GM19240 (cell line): ENCODE measurements at regions not wholly inside any gene's neighbourhood (a gene's known extent, or its start where the extent isn't known, plus 50 kb on each side); places are given as distances from the start of the nearest gene placed in this dataset.
"Not testable (repeated sequence)": the region's sequence is repeated elsewhere in the genome, so short reads cannot be mapped to it uniquely, and the experiment has no call there.

Experiments used
- DNase-seq: peaks from one replicate; pipeline ENCODE4 v3.0.0; 2011; ENCODE audit warnings: low spot score; ENCODE audit not compliant: insufficient read length

DNA sequence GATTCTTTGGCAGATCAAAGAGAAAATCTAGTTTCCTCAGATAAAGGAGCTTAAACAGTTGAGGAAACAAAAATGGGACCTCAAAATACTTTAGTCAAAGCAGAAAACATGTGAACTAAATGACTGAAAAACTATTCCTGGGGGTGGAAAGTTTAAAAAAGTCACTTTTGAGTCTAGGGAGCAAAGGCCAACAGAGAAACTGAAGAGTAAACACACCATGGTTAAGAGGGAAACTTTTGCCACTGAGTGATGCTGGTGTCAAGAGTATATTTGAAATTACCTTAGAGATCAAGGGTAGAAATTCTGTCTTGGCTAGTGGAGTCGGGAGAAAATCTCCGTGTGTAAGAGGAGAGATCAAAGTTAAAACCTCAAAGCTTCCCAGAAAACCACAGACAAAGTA, 501.2 kb upstream of the ADGRL4 start:
- DNase-seq: no peak

DNA sequence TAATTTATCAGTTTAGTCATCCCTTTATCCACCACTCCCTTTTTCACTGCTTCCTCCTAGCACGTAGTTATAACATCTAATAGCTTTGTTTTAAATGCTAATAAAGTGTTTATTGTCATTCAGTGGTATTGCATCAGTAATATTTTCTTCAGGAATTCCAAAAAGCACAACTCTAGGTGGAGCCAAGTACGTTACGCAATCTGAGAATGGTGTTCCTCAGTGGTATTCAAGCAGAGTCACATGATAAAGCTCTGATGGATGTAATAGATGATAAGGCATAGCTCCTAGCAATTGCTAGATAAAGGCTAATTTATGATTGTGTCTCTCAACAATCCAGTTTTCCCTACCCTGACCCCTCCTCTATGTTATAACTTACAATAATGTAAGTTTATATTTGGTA, 494.6 kb upstream of the ADGRL4 start:
- DNase-seq: no peak

DNA sequence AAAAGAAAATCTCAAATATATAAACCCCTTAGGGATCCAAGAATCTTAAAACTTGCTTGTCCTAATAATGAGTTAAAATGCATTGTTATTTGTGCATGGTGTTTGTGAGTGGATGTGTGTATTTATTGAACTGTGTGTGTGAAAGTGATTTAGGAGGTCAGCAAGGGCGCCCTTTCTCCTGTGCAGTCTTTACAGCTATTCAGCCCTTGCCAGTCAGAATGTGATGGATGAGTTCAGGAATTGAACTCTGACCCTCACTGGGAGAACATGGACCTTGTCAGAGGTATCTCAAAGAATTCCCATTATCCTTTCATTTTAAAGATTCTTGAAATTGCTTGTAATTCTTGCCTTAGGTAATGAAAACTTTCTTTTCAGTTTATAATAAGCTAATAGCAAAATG, 493.0 kb upstream of the ADGRL4 start:
- no peak for DNase-seq

DNA sequence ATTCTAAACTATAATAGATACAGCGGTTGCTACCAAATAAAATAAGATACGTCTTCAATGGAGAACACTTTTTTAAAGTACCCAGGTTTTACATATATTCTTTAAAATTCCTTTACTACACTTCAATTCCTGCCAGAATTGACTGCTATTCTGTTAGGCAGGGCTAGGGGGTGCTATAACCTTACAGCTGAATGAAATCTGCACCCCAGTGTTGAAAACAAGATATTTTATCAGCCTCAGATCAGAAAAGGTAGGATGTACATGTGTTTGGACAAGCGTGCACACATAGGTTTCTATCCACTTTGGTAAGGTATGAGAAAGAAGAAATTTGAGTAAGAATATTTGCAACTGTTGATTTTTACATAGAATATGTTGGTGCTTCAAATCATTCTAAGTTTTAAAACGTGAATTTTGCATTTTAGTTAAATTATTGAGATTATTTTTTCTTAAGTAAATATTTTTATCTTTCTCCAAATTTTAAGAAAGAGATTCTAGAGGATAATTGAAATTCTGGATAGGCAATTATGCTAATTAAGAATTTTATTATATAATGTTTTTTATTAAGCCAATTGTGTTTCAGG, 490.8 kb upstream of the ADGRL4 start:
- DNase-seq: peak; percentile 9

DNA sequence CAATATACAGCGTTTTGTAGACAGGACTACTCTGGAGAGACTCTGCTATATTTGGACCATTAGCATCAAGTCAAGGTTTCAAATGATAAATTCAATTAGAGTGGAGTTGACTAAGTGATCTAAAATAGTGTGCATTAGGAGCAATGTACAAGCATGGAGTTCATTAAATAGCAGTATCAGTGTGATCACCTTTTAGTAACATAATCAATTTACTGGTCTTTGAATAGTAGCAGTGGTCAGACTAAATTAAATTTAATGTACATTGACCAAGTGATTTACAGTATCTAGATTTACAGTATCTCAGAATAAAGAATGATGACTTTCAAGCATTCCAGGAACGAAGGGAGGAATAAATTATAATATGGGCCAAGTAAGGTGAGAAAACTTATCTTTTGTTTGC, 489.6 kb upstream of the ADGRL4 start:
- DNase-seq: no peak

DNA sequence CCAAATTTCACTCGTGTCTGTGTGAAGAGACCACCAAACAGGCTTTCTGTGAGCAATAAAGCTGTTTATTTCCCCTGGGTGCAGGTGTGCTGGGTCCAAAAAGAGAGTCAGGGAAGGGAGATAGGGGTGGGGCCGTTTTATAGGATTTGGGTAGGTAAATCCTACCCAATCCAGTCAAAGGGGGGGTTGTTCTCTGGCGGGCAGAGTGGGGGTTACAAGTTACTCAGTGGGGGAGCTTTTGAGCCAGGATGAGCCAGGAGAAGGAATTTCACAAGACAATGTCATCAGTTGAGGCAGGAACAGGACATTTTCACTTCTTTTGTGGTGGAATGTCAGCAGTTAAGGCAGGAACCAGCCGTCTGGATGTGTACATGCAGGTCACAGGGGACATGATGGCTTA, 487.2 kb upstream of the ADGRL4 start:
- DNase-seq: not testable (repeated sequence)

DNA sequence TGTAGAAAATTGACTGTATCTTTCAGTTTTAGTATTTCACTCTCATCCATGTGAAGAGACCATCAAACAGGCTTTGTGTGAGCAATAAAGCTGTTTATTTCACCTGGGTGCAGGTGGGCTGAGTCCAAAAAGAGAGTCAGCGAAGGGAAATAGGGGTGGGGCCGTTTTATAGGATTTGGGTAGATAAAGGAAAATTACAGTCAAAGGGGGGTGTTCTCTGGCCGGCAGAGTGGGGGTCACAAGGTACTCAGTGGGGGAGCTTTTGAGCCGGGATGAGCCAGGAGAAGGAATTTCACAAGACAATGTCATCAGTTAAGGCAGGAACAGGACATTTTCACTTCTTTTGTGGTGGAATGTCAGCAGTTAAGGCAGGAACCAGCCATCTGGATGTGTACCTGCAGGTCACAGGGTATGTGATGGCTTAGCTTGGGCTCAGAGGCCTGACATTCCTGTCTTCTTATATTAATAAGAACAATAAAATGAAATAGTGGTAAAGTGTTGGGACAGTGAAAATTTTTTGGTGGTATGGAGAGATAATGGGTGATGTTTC, 482.1 kb upstream of the ADGRL4 start:
- DNase-seq: not testable (repeated sequence)

DNA sequence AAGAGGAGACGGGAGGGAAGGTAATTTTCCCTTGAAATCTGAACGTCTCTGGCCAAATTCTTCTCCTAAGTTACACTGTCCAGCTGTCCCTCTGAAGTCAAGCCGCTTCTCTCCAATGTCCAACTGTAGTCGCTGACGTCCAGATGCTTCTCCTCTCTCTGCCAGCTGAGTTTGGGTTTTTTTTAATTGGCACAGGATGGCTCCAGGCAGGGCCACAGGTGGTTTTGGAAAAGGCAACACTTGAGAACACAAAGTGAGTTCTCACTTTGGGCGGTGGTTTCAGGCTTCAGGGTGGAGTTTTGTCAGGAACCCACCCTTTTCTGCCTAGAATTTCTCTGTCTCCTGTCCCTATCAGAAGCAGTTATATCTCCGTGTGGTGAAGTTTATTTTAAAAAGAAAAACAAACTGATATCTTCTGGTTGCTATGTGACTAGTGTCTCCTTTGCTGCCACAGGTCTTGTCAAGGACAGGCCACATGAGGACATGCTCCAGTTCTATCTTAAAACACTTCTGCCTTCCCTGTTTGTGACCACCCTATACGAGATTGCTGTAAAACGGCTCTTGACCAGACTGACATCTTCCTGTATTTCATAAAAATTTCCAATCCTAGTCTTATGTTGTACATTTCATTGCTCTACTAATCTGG, 472.3 kb upstream of the ADGRL4 start:
- DNase-seq: no peak

DNA sequence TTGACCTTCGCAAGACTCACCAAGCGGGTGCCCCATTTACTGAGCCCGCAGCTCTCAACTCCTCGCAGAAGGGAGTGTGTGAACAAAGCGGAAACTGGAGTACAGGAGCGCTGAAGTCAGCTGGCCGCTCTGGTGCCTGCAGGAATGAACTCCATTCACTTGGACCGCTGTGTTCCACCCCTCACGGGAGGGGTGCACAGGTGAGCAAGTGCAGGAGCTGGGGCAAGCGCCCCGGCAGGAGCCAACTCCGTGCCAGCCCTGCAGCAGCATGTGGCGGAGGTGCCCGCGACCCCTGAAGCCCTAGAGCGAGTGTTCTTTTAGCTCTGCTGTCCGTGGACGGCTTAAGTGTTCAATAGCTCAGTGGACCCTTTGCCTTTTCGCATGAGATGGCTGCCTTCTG, 471.6 kb upstream of the ADGRL4 start:
- DNase-seq: no peak

DNA sequence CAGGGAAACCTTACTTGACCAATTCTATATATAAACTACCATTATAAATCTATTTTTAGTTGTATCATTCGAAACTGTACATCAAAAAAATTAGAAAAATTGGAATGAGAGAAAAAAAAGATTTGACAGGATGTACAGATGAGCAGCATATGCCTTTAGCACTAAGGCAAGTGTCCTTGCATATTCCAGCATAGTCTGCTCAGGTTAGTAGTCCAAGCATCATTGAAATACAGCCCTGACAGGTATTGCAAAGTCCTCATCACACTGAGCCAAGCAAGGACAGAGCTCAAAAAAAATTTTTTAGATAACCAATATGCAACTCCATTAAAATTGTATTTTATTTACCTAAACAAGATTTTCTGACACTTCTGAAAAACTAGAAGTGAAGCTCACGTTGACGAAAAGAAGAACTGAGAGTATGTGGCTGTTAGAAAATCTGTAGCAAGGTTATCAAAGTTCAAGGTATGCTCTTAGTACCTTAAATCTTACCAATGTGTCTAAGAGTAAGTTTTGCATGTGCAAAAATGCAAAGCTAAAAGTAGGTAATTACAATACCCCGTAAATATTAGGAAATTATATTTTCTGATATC, 465.6 kb upstream of the ADGRL4 start:
- DNase-seq: no peak

DNA sequence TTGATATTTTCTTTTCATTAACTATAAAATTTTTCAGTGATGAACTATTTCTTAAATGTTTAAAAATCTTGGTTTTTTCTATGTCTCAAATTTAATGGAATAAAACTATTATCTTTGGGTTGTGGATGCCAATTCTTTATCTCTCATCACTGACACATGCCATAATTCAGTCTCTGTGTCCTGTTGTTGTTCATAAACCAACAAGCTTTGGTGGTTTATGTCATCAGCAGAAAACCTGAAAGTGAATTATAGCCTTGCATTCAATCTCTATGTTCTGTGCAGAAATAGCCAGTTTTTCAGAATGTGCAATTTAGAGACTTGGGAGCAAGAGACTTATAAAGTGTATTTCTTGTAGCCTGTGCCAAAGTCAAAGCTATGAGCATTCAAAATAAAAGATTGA, 462.6 kb upstream of the ADGRL4 start:
- DNase-seq: no peak

DNA sequence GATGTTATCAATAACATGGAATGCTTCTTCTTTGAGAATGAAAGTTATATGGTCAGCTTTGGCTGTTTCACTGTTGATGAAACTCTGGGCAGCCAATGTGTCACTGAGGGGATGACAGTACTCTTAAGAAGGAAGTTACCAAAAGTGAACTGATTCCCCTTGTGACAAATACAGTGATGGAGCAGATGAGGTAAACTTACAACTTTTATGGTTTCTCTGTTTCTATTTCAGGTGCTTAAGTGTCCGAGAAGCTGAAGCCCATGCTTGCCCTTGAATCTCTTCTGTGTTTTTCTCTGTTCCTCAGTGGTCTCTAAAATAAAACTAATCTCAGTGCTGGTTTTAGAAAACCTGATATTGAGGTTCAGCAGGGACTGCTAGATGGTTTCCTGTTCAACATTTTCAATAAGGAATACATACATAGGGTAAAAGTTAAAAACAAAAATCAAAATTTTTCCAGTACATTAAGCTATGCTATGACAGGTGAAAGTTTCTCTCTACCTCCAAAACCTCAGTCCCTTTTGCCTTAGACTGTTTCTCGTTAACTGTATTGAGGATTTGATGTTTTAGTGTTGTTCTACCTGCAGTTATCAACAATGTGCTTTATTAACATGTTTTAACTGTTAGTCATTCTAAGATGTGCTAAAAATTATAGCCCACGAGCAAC, 454.4 kb upstream of the ADGRL4 start:
- DNase-seq: peak; percentile 6

DNA sequence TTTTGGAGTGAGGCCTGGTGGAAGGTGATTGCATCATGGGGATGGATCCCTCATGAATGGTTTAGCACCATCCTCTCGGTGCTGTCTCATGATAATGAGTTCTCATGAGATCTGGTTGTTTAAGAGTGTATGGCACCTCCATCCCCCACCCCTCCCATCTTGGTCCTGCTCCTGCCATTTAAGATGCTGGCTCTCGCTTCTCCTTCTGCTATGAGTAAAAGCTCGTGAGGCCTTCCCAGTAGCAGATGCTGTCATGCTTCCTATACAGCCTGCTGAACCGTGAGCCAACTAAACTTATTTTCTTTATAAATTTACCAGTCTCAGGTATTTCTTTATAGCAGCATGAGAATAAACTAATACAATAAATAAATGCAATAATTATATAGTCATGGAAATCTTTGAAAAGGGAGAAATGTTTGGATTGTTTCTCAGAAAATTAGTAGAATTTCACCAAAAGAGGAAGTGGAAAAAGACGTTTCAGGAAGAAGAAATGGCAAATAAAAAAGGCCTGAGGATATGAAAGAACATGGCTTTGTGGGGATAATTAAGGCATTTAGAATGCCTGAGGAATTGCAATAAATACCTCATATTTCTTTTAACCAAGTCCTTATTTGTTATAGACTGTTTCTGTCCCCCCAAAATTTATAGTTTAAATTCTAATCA, 451.2 kb upstream of the ADGRL4 start:
- no peak for DNase-seq

DNA sequence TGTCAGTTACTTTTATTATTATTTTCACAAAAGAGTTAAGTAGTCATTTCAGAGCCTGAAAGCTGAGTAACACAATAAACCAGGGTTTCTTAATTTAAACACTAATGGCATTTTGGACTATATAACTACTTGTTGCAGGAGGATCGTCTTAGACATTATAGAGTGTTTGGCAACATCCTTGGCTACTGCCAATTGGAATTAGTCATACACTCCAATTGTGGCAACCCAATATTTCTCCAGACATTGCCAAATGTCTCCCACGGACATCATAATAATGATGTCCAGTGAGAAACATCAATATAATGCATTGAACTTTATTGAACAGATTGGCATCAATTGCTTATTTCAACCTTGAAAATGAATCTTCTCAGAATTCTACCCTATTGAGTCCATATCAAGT, 441.9 kb upstream of the ADGRL4 start:
- no peak for DNase-seq

DNA sequence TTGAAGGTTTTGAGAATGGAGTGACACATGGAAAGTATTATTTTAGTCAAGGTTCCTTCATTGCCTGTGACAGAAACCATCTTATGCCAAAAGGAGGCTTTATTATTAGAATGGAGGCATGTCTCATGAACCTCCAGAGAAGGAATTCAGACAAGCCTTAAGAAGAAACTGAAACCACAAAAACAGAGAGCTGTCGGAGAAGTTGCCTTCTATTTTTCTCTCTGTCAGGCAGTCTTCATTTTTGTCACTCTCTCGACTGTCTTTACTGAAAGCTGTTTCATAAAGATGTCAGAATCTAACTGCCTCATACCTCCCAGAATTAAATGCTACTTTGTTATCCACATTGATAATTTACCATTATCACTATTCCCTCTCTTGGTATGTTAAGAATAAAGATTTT, 434.7 kb upstream of the ADGRL4 start:
- DNase-seq: no peak

DNA sequence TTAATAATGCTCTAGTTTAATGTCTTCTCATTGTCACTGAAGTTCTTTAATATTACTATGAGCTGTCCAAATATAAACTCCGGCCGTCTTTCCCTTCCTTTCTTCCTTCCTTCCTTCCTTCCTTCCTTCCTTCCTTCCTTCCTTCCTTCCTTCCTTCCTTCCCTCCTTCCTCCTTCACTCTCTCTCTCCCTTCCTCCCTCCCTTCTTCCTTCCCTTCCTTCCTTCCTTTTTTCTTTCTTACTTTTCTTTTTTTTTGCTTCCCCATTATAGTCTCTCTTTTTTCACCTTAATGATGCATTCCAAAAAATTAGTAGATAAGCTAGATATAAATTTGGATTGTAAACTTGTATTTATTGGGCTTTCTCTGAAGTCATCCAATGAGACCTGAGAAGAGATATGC, 431.0 kb upstream of the ADGRL4 start:
- DNase-seq: no peak

DNA sequence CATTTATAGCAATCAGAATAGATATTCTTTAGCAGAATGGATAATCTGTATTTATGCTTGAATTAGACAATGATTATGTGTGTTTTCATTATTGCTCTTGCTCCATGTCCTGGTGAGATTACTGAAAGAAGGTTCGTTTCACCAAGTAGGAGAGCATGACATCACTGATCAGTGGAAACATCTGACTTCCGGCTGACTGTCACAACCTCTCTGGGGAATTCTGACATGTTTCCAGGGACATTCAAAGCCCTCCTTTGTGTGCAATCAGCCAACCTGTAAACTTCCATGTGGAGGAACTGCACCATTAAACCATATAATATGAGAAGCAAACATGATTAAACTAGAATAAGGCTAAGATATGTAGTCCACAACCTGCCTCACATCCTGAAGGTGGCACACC, 424.8 kb upstream of the ADGRL4 start:
- DNase-seq: no peak

DNA sequence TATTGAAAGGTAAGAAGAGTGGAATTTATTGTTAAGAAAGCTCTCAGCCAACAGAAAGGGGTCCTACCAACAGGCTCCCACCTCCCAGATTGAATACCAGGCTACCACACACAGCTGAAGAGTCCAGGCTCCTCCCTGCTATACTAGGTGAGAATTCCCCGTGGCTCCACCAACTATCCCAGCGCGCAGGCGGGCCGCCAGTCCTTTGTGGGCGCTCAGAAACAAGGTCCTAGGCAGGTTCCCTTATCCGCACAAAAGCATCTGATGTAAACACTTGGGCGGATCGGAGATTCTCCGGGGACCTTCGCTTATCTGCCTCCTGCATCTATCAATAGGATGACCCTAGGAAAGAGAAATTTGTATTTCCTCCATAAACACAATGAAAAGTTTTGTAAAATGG, 423.9 kb upstream of the ADGRL4 start:
- no peak for DNase-seq

DNA sequence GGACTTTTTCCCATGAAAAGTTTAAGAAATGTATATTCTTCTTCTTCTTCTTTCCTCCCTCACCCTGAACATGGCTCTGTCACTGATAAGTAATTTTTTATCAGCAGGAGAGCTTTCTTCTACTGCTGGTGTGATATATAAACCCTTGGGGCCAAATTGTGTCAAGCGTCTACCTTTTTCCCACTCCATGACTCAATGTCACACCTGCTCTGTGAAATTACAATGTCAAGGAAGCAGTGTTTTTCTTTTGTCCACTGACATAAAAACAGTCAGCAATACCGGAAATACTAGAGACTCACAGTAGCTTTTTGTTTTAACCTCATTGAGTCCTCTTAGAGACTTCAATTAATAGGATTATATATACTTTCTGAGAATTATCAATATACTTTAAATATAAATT, 416.2 kb upstream of the ADGRL4 start:
- no peak for DNase-seq

DNA sequence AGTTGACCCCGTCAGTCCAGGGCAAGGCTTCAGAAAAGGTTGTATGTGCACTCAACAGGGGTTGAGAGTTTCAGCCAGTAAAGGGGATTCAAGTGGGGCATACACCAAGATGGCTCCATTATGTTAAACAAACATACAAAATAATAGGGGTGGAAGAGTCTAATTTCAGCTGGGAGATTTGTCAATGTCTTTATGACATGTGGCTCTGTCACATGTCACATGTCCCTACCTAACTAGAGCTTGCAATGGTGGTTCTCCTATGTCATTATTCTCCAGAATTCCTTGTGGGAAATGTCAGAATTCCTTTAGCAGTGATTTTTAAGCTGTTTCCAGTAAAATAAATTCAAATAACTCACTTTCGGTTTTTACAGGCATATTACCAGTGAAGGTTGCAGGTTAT, 392.0 kb upstream of the ADGRL4 start:
- DNase-seq: no peak

DNA sequence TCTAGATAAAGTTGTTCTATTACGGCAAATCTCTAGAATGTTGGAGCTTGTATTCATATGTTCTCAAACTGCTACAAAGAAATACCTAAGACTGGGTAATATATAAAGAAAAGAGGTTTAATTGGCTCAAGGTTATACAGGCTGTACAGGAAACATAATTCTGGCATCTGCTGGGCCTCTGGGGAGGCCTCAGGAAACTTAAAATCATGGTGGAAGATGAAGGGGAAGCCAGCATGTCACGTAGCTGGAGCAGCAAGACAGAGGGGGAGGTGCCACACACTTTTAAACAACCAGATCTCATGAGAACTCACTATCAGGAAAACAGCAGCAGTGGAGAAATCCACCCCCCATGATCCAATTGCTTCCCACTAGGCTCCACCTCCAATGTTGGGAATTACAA, 390.4 kb upstream of the ADGRL4 start:
- no peak for DNase-seq
